ENCODE measurements at regions not wholly inside any gene's neighbourhood (a gene's known extent, or its start where the extent isn't known, plus 50 kb on each side); places are given as distances from the start of the nearest gene placed in this dataset.

GRCh38 chr4:117400039-117400835 lies 314.9 kb upstream of the TRAM1L1 start:
- intact Hi-C loops (cut with DNase I), result no loop called here
- Histone ChIP-seq H3K4me3 (no peak overlapping the region), H3K27me3 (no peaks in the 10 kb centered on the region), H3K9me3 (peaks cover 0 to 8% (median under 1%) of the 10 kb centered on the region in 12 donors), H3K4me1 (no peaks in the 10 kb centered on the region), H3K36me3 (no peaks in the 10 kb centered on the region), H3K27ac (no peak overlapping the region)
- DNase-seq, result no peak
- no peak for ATAC-seq
- TF ChIP-seq CTCF (IDR thresholded peaks at IDR 0.05), result no peak
- no peak for TF ChIP-seq POLR2A (IDR thresholded peaks at IDR 0.05)

- Histone ChIP-seq H3K27ac (no peak overlapping the region), H3K36me3 (no peaks in the 10 kb centered on the region), H3K9me3 (no peaks in the 10 kb centered on the region), H3K4me1 (no peaks in the 10 kb centered on the region), H3K27me3 (no peaks in the 10 kb centered on the region), H3K4me3 (no peak overlapping the region)
- no peak for DNase-seq
- intact Hi-C loops (cut with DNase I), result no loop called here
- 59 to 75% (median 66%) methylated on average over 2 of the region's 2 CpGs for WGBS, 4 donors
- ATAC-seq, result no peak
- no peak for TF ChIP-seq POLR2A (IDR thresholded peaks at IDR 0.05)
- TF ChIP-seq CTCF (IDR thresholded peaks at IDR 0.05), result no peak
Observed at GRCh38 chr4:117412661-117413060, 327.3 kb upstream of the TRAM1L1 start.

- WGBS, 4 donors, result 57 to 66% (median 60%) methylated on average over 1 of the region's 1 CpG
- intact Hi-C loops (cut with DNase I), result no loop called here
Observed at GRCh38 chr4:117417856-117418255, 332.5 kb upstream of the TRAM1L1 start.

GRCh38 chr4:117420948-117421347 lies 335.6 kb upstream of the TRAM1L1 start:
- Histone ChIP-seq H3K4me1 (no peaks in the 10 kb centered on the region), H3K9me3 (peaks cover 0 to 7% (median 0%) of the 10 kb centered on the region in 12 donors), H3K36me3 (no peaks in the 10 kb centered on the region), H3K4me3 (no peak overlapping the region), H3K27ac (no peak overlapping the region), H3K27me3 (no peaks in the 10 kb centered on the region)
- intact Hi-C loops (cut with DNase I), result no loop called here
- TF ChIP-seq CTCF (IDR thresholded peaks at IDR 0.05), result no peak
- no peak for TF ChIP-seq POLR2A (IDR thresholded peaks at IDR 0.05)
- ATAC-seq (no peak), DNase-seq (no peak)
- 0 to 40% (median 28%) methylated on average over 1 of the region's 1 CpG for whole genome bisulfite sequencing, 4 donors

More at GRCh38 chr4:117417856-117418255, 332.5 kb upstream of the TRAM1L1 start:
- Histone ChIP-seq H3K27me3 (no peaks in the 10 kb centered on the region), H3K36me3 (no peaks in the 10 kb centered on the region), H3K9me3 (no peaks in the 10 kb centered on the region), H3K4me3 (no peak overlapping the region), H3K27ac (no peak overlapping the region), H3K4me1 (no peaks in the 10 kb centered on the region)
- DNase-seq (no peak), ATAC-seq (no peak)
- no peak for TF ChIP-seq POLR2A (IDR thresholded peaks at IDR 0.05)
- no peak for TF ChIP-seq CTCF (IDR thresholded peaks at IDR 0.05)
